22Rv1 (cell line): ENCODE measurements at regions not wholly inside any gene's neighbourhood (a gene's known extent, or its start where the extent isn't known, plus 50 kb on each side); places are given as distances from the start of the nearest gene placed in this dataset.

Experiments
- ZFX ChIP-seq: fragments of 450-650 bp; IDR thresholded peaks from 2 replicates; pipeline ENCODE4 v1.6.1; 2017; ENCODE audit warnings: antibody characterized with exemption, borderline replicate concordance
- TF ChIP-seq, protein P1 (sequence below): fragments of 450-650 bp; IDR thresholded peaks from 2 replicates; pipeline ENCODE4 v1.5.1; 2017; ENCODE audit warnings: mild to moderate bottlenecking

- TF ChIP-seq, protein P1, sequence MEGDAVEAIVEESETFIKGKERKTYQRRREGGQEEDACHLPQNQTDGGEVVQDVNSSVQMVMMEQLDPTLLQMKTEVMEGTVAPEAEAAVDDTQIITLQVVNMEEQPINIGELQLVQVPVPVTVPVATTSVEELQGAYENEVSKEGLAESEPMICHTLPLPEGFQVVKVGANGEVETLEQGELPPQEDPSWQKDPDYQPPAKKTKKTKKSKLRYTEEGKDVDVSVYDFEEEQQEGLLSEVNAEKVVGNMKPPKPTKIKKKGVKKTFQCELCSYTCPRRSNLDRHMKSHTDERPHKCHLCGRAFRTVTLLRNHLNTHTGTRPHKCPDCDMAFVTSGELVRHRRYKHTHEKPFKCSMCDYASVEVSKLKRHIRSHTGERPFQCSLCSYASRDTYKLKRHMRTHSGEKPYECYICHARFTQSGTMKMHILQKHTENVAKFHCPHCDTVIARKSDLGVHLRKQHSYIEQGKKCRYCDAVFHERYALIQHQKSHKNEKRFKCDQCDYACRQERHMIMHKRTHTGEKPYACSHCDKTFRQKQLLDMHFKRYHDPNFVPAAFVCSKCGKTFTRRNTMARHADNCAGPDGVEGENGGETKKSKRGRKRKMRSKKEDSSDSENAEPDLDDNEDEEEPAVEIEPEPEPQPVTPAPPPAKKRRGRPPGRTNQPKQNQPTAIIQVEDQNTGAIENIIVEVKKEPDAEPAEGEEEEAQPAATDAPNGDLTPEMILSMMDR: no peak
- TF ChIP-seq ZFX: no peak
Observed at GRCh38 chr10:128543151-128543550, 416.9 kb upstream of the MKI67 start.
